NB4 (cell line): ENCODE measurements at regions not wholly inside any gene's neighbourhood (a gene's known extent, or its start where the extent isn't known, plus 50 kb on each side); places are given as distances from the start of the nearest gene placed in this dataset.

Experiments used
- CTCF ChIP-seq: IDR thresholded peaks from one replicate; pipeline ENCODE4 v1.5.1; 2012; ENCODE audit warnings: low read depth, low read length
- POLR2A ChIP-seq: IDR thresholded peaks from 2 replicates; pipeline ENCODE4 v1.6.1; 2011; ENCODE audit warnings: mild to moderate bottlenecking; ENCODE audit not compliant: insufficient read length; ENCODE audit errors: extremely low read depth

GRCh38 chr6:144911322-144911721 is 626.2 kb downstream of the UTRN start:
- TF ChIP-seq CTCF (no peak), POLR2A (no peak)
